Kidney (tissue), 13 donors: ENCODE measurements at regions not wholly inside any gene's neighbourhood (a gene's known extent, or its start where the extent isn't known, plus 50 kb on each side); places are given as distances from the start of the nearest gene placed in this dataset.

Source experiments
- DNase-seq, 5 donors: peaks; one replicate each; pipeline ENCODE4 v3.0.0-alpha.2; 2013 to 2020
- FAIRE-seq: peaks from 2 replicates; lab custom pipeline; 2012; peaks lifted over from hg19 to GRCh38; lab: Jason Lieb, UNC
- H3K27ac ChIP-seq, 2 donors: one replicate each; pipeline ENCODE4 v1.7.0; 2013; ENCODE audit warnings: low read depth in 2 of 2, low read length in 2 of 2, inconsistent platforms in 1 of 2
- H3K27me3 ChIP-seq: one replicate; pipeline ENCODE4 v1.7.1; 2013; ENCODE audit warnings: low read length, inconsistent platforms; ENCODE audit not compliant: control insufficient read depth, insufficient read depth
- H3K36me3 ChIP-seq, 3 donors: one replicate each; pipeline versions ENCODE4 v1.7.0 to v1.7.1; 2013; ENCODE audit warnings: low read length in 3 of 3, control low read depth in 1 of 3, inconsistent platforms in 1 of 3; ENCODE audit not compliant: insufficient read depth in 3 of 3, control insufficient read depth in 2 of 3
- H3K4me1 ChIP-seq, 3 donors: one replicate each; pipeline versions ENCODE4 v1.7.0 to v1.7.1; 2013; ENCODE audit warnings: low read length in 3 of 3, inconsistent platforms in 1 of 3, low read depth in 1 of 3; ENCODE audit not compliant: control insufficient read depth in 2 of 3, insufficient read depth in 2 of 3
- H3K4me3 ChIP-seq, 3 donors: one replicate each; pipeline versions ENCODE4 v1.7.0 to v1.8.1; 2013; ENCODE audit warnings: low read length in 3 of 3, control low read depth in 1 of 3, inconsistent platforms in 1 of 3
- H3K9ac ChIP-seq, 3 donors: one replicate each; pipeline versions ENCODE4 v1.7.0 to v1.7.1; 2013; ENCODE audit warnings: low read length in 3 of 3, control low read depth in 1 of 3, inconsistent platforms in 1 of 3
- H3K9me3 ChIP-seq, 3 donors: one replicate each; pipeline versions ENCODE4 v1.7.0 to v1.7.1; 2013; ENCODE audit warnings: low read length in 3 of 3, control low read depth in 1 of 3, inconsistent platforms in 1 of 3; ENCODE audit not compliant: control insufficient read depth in 2 of 3, insufficient read depth in 1 of 3
- CTCF ChIP-seq: IDR thresholded peaks from 3 replicates; pipeline ENCODE4 v1.5.1; 2012; ENCODE audit warnings: mild to moderate bottlenecking, moderate library complexity, borderline replicate concordance; ENCODE audit not compliant: insufficient read depth; ENCODE audit errors: extremely low read depth
- intact Hi-C: fragments of 100-400 bp; cut with DNase I; formaldehyde crosslinking; loops from one replicate; pipeline ENCODE4 v1.11.1; 2022
- donor health status: control.
- donor health status: control.
- donor health status: control.
- donor health status: control.
- donor health status: control.
- donor health status: DM: yes; HTN: yes; CAD: no.
- donor health status: Normal renal cell carcinoma (clear cell type).

GRCh38 chr2:8087480-8087840 lies 594.4 kb upstream of the ID2 start:
- Histone ChIP-seq H3K4me1 (no peaks in the 10 kb centered on the region), H3K27ac (no peak overlapping the region), H3K9ac (no peak overlapping the region), H3K27me3 (no peaks in the 10 kb centered on the region), H3K4me3 (no peak overlapping the region), H3K36me3 (no peaks in the 10 kb centered on the region), H3K9me3 (no peaks in the 10 kb centered on the region)
- FAIRE-seq (no peak), DNase-seq (no peak)
- no peak for TF ChIP-seq CTCF
- intact Hi-C loops: no loop called here

DNA sequence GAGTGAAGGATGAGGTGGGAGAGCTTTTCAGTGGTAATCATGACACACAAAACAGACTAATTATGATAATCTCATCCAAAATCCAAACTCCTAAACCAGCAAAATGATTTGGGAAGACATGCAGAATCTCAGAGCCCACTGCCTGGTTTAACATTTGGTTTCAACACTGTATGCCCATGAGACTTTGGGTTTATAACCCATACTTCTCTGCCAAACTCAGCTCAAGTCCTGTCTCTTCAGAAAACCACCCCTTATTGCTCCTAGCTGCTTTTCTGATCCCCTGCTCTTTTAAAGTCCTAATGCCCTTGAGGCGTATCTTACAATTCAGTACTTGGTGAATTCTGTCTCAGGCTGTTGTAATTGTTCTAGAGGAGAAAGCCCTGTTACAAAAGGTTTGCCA lies 593.0 kb upstream of the ID2 start:
- H3K27me3 ChIP-seq: no peaks in the 10 kb centered on the region
- H3K4me1 ChIP-seq: no peaks in the 10 kb centered on the region
- no peak for FAIRE-seq
- no peak for DNase-seq
- no peak overlapping the region for H3K9ac ChIP-seq
- H3K4me3 ChIP-seq: no peak overlapping the region
- no peak for TF ChIP-seq CTCF
- intact Hi-C loops: no loop called here
- no peaks in the 10 kb centered on the region for H3K9me3 ChIP-seq
- H3K27ac ChIP-seq: no peak overlapping the region
- no peaks in the 10 kb centered on the region for H3K36me3 ChIP-seq

- H3K9me3 ChIP-seq: no peaks in the 10 kb centered on the region
- TF ChIP-seq CTCF: no peak
- H3K27me3 ChIP-seq: no peaks in the 10 kb centered on the region
- no peak overlapping the region for H3K9ac ChIP-seq
- no peak overlapping the region for H3K27ac ChIP-seq
- H3K4me1 ChIP-seq: no peaks in the 10 kb centered on the region
- H3K36me3 ChIP-seq: no peaks in the 10 kb centered on the region
- intact Hi-C loops: no loop called here
- H3K4me3 ChIP-seq: no peak overlapping the region
- DNase-seq: no peak
- FAIRE-seq: no peak
These were observed 592.3 kb upstream of the ID2 start for GRCh38 chr2:8089596-8089995.

DNA sequence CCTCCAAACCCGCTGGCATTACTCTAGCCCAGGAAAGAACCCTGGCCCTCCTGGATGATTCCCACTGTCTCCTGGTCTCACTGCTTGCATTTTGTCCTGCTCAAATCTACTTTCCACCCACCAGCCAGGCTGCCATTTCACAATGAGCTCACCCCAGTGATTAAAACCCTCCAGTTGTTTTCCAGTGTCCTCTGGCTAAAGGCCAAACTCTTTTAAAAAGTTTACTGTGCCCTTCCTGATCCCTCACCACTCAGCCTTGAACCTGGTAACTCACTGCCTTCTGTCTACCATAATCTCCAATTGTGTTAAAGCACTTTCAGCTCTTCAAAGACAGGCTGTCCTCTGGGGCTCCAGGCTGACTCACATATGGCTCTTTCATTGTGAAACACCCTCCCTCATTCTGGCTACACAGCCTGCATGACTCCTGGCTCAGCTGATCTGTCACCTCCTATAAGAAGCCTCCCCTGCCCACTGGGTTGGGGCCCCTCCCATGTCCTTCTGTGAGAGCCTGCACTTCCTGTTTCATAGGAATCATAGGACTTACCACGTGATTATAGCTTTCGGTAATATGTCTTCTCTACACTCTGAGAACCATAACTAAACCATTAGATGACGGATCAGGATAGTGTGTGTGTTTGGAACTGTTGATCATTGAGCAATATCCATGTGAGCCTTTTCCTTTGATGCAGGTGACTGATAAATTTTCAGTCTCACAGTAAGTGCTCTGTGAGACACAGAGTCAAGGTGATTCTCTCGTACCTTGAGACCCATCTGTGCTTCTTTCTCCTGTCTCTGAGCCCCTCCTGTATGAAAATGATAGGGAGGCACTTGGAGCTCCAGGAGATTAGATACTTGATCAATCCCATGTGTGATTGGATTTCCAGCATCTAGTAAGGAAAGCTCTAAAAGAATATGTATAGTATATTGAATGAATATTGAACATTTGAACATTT lies 590.8 kb upstream of the ID2 start:
- DNase-seq (no peak), FAIRE-seq (no peak)
- no peaks in the 10 kb centered on the region for H3K9me3 ChIP-seq
- H3K27ac ChIP-seq: no peak overlapping the region
- TF ChIP-seq CTCF: no peak
- intact Hi-C loops: no loop called here
- H3K4me1 ChIP-seq: no peaks in the 10 kb centered on the region
- no peak overlapping the region for H3K4me3 ChIP-seq
- H3K9ac ChIP-seq: no peak overlapping the region
- H3K36me3 ChIP-seq: no peaks in the 10 kb centered on the region
- no peaks in the 10 kb centered on the region for H3K27me3 ChIP-seq
